Ishikawa (cell line): ENCODE measurements at regions not wholly inside any gene's neighbourhood (a gene's known extent, or its start where the extent isn't known, plus 50 kb on each side); places are given as distances from the start of the nearest gene placed in this dataset.

Experiments used
- CEBPB ChIP-seq: IDR thresholded peaks from 2 replicates; pipeline ENCODE4 v1.6.1; 2012
- CREB1 ChIP-seq: IDR thresholded peaks from 2 replicates; pipeline ENCODE4 v1.6.1; 2012; ENCODE audit warnings: low read depth
- EGR1 ChIP-seq: IDR thresholded peaks from 2 replicates; pipeline ENCODE4 v1.6.1; 2012
- EP300 ChIP-seq: IDR thresholded peaks from 2 replicates; pipeline ENCODE4 v1.6.1; 2012; ENCODE audit warnings: borderline replicate concordance
- FOXM1 ChIP-seq: IDR thresholded peaks from 2 replicates; pipeline ENCODE4 v1.6.1; 2012; ENCODE audit warnings: low read depth, borderline replicate concordance
- NFIC ChIP-seq: IDR thresholded peaks from 2 replicates; pipeline ENCODE4 v1.6.1; 2012
- RAD21 ChIP-seq: IDR thresholded peaks from 2 replicates; pipeline ENCODE4 v1.6.1; 2012; ENCODE audit warnings: low read depth
- REST ChIP-seq: IDR thresholded peaks from 2 replicates; pipeline ENCODE4 v1.6.1; 2012; ENCODE audit warnings: low read depth, mild to moderate bottlenecking
- TAF1 ChIP-seq: IDR thresholded peaks from 2 replicates; pipeline ENCODE4 v1.6.1; 2012; ENCODE audit warnings: low read depth, mild to moderate bottlenecking
- TCF12 ChIP-seq: IDR thresholded peaks from 2 replicates; pipeline ENCODE4 v1.6.1; 2012; ENCODE audit warnings: low read depth
- TEAD4 ChIP-seq: IDR thresholded peaks from 2 replicates; pipeline ENCODE4 v1.6.1; 2012
- YY1 ChIP-seq: IDR thresholded peaks from 2 replicates; pipeline ENCODE4 v1.6.1; 2012; ENCODE audit warnings: low read depth
- ZBTB7A ChIP-seq: IDR thresholded peaks from 2 replicates; pipeline ENCODE4 v1.6.1; 2012; ENCODE audit warnings: low read depth
- TF ChIP-seq, protein P1 (sequence below): IDR thresholded peaks from 2 replicates; pipeline ENCODE4 v1.6.1; 2012
- TF ChIP-seq, protein P2 (sequence below): IDR thresholded peaks from 2 replicates; pipeline ENCODE4 v1.6.1; 2012

- TF ChIP-seq REST (no peak), ZBTB7A (no peak), NFIC (no peak), CEBPB (no peak), RAD21 (no peak), FOXM1 (no peak), TAF1 (no peak), TCF12 (no peak), TEAD4 (no peak), EP300 (no peak), YY1 (no peak), EGR1 (no peak), CREB1 (no peak)
- TF ChIP-seq, protein P1, sequence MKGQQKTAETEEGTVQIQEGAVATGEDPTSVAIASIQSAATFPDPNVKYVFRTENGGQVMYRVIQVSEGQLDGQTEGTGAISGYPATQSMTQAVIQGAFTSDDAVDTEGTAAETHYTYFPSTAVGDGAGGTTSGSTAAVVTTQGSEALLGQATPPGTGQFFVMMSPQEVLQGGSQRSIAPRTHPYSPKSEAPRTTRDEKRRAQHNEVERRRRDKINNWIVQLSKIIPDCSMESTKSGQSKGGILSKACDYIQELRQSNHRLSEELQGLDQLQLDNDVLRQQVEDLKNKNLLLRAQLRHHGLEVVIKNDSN = no peak
- TF ChIP-seq, protein P2, sequence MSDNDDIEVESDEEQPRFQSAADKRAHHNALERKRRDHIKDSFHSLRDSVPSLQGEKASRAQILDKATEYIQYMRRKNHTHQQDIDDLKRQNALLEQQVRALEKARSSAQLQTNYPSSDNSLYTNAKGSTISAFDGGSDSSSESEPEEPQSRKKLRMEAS = no peak
Measured at GRCh38 chr5:130885027-130885426, 280.0 kb downstream of the HINT1 start.

DNA sequence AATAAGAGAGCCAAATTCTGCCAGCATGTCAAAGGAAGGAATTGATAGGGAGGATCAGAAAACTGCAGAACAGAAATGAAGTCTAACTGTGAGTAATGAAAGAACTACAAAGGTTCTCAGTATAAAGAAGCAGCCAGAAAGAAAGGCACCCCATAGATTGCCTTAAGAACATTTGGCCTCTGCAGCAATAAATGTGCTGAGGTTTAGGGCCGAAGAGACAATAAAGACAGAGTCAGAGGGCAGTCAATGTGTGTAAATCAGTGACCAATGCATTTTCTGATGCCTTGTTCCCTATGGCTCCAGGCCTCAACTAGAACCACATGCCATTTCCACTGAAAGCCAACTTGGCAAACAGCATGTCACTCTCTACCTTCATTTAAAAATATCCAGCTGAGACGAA, 281.0 kb downstream of the HINT1 start:
- TF ChIP-seq YY1 (no peak), EP300 (no peak), RAD21 (no peak), TAF1 (no peak), TCF12 (no peak), ZBTB7A (no peak), FOXM1 (no peak)
- TF ChIP-seq, protein P1 = no peak
- TF ChIP-seq, protein P2 = no peak

DNA sequence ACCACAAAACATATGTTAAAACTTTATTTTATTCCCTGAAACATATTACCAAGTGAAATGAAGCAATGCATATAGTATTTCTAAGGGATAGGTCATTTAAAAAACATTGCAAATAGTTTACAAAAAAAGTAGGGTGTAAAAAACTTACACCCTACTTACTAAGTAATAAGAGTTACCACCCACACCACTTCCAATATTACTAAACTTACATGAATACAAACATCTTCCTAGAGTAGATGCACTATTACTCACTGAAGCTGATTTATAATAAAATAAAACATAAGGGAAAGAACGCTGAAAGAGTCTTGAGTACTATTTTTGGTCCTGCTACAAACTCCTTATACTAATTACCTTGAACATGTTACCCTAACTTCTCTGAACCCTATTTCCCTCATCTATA, 289.4 kb downstream of the HINT1 start:
- no peak for TF ChIP-seq EP300
- TF ChIP-seq FOXM1 = no peak
- TF ChIP-seq, protein P2 = no peak
- no peak for TF ChIP-seq REST
- TF ChIP-seq RAD21 = no peak
- TF ChIP-seq CEBPB = no peak
- no peak for TF ChIP-seq EGR1
- TF ChIP-seq ZBTB7A = no peak
- no peak for TF ChIP-seq NFIC
- TF ChIP-seq CREB1 = no peak

DNA sequence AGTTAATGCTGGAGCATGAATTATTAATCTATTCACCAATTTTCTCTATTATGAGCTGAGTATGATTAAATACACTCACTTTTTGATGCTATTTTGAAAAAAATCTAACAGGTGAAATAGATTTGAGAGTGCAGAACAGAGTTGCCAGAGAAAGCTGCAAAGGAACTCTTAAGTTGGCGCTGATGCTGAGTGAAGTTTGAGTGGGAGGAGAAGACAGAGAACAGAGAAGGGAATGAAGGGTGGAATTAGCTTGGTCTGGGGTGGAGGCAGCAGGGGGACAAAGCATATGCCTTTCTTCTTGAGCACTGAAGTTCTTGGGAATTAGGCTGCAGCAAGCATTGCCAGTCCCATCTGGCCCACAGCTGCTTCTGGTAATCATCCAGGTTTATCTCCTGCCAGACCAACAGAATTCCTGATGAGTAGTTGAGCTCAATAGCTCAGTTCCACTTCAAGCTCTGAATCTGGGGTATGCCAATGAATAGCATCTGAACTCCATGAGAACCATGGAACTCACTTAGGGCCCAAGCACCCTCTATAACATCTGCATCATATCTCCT, 290.1 kb downstream of the HINT1 start:
- TF ChIP-seq NFIC = no peak
- TF ChIP-seq, protein P1 = no peak
- no peak for TF ChIP-seq TEAD4
- TF ChIP-seq, protein P2 = no peak
- TF ChIP-seq CREB1 = no peak
- TF ChIP-seq FOXM1 = no peak
- TF ChIP-seq YY1 = no peak
- TF ChIP-seq RAD21 = no peak
- TF ChIP-seq REST = no peak
- TF ChIP-seq TAF1 = no peak
- TF ChIP-seq CEBPB = no peak
- no peak for TF ChIP-seq EP300
- TF ChIP-seq EGR1 = no peak
- no peak for TF ChIP-seq TCF12
- TF ChIP-seq ZBTB7A = no peak
